ENCODE measurements at regions not wholly inside any gene's neighbourhood (a gene's known extent, or its start where the extent isn't known, plus 50 kb on each side); places are given as distances from the start of the nearest gene placed in this dataset.

GRCh38 chr12:30047516-30048254 is 263.9 kb upstream of the TMTC1 start:
- Histone ChIP-seq H3K36me3 (no peaks in the 10 kb centered on the region), H3K4me1 (no peaks in the 10 kb centered on the region), H3K9me3 (no peaks in the 10 kb centered on the region), H3K4me3 (no peak overlapping the region), H3K27ac (no peak overlapping the region), H3K27me3 (no peaks in the 10 kb centered on the region)
- TF ChIP-seq CTCF (IDR thresholded peaks at IDR 0.05), result no peak
- no peak for DNase-seq
- intact Hi-C loops (cut with DNase I), result no loop called here
- no peak for ATAC-seq

- H3K36me3 ChIP-seq, result no peaks in the 10 kb centered on the region
- no peaks in the 10 kb centered on the region for H3K27me3 ChIP-seq
- no peak overlapping the region for H3K4me3 ChIP-seq
- DNase-seq, result no peak
- ATAC-seq, result no peak
- no peaks in the 10 kb centered on the region for H3K4me1 ChIP-seq
- no peak for TF ChIP-seq CTCF (IDR thresholded peaks at IDR 0.05)
- H3K9me3 ChIP-seq, result no peaks in the 10 kb centered on the region
- intact Hi-C loops (cut with DNase I), result no loop called here
- H3K27ac ChIP-seq, result no peak overlapping the region
These were observed 262.6 kb upstream of the TMTC1 start for GRCh38 chr12:30046376-30046775.

DNA sequence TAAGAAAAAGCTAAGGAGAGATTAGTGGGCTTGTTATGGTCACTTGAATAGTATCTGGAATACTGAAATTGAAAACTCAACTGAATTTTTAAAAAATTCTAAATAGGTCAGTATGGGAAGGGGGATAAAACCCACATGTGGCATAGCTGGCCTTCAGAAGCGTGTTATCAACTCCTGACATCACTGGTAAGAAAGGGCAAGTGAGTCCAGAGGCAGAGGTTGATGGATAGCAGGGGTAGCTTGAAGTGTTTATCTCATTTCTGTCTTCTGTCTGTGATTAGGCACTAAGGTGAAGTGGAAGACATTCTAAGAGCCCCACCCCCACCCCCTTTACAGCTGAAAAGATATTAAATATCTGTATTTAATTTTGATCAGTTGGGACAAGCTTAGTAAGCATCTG is 261.4 kb upstream of the TMTC1 start:
- no peaks in the 10 kb centered on the region for H3K4me1 ChIP-seq
- no peaks in the 10 kb centered on the region for H3K27me3 ChIP-seq
- DNase-seq (no peak), ATAC-seq (no peak)
- no peak overlapping the region for H3K4me3 ChIP-seq
- H3K9me3 ChIP-seq, result no peaks in the 10 kb centered on the region
- no peak overlapping the region for H3K27ac ChIP-seq
- intact Hi-C loops (cut with DNase I), result no loop called here
- no peak for TF ChIP-seq CTCF (IDR thresholded peaks at IDR 0.05)
- H3K36me3 ChIP-seq, result no peaks in the 10 kb centered on the region

DNA sequence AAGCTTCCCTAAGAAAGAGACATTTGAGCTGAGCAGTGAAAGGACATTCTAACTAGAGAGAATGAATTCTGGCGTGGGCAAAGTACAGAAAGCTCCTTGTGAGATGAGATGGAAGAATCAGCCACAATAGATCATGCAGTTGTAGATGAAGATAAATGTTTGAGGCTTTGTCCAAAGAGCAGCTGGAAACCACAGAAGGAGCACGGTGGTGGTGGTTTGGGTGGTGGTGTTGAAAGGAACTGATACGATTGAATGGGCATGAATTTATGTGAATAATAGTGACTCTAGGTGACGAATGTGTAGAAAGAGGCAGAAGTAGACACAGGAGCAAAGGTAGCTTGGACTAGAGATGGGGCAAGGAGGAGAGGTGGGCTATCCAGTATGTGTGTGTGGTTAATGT is 260.5 kb upstream of the TMTC1 start:
- Histone ChIP-seq H3K4me3 (no peak overlapping the region), H3K36me3 (no peaks in the 10 kb centered on the region), H3K4me1 (no peaks in the 10 kb centered on the region), H3K9me3 (no peaks in the 10 kb centered on the region), H3K27me3 (no peaks in the 10 kb centered on the region), H3K27ac (no peak overlapping the region)
- intact Hi-C loops (cut with DNase I), result no loop called here
- ATAC-seq (no peak), DNase-seq (no peak)
- TF ChIP-seq CTCF (IDR thresholded peaks at IDR 0.05), result no peak

- TF ChIP-seq CTCF (IDR thresholded peaks at IDR 0.05), result no peak
- DNase-seq (no peak), ATAC-seq (no peak)
- no peaks in the 10 kb centered on the region for H3K4me1 ChIP-seq
- H3K4me3 ChIP-seq, result no peak overlapping the region
- H3K9me3 ChIP-seq, result no peaks in the 10 kb centered on the region
- H3K27ac ChIP-seq, result no peak overlapping the region
- H3K27me3 ChIP-seq, result no peaks in the 10 kb centered on the region
- intact Hi-C loops (cut with DNase I), result no loop called here
- no peaks in the 10 kb centered on the region for H3K36me3 ChIP-seq
These were observed 259.6 kb upstream of the TMTC1 start for GRCh38 chr12:30043151-30043847.
